H1 (cell line): ENCODE measurements at regions not wholly inside any gene's neighbourhood (a gene's known extent, or its start where the extent isn't known, plus 50 kb on each side); places are given as distances from the start of the nearest gene placed in this dataset.

ENCODE experiments used
- ASH2L ChIP-seq: fragments of 200-600, 300-600 bp; sonication (generic); IDR thresholded peaks from one replicate; pipeline ENCODE4 v1.7.1; 2017; ENCODE audit warnings: low read length
- BRCA1 ChIP-seq: IDR thresholded peaks from 2 replicates; pipeline ENCODE4 v1.6.1; 2012; ENCODE audit warnings: low read depth, low read length, improper control_type of control experiment
- EGR1 ChIP-seq: IDR thresholded peaks from 2 replicates; pipeline ENCODE4 v1.6.1; 2011; ENCODE audit warnings: low read depth, low read length, borderline replicate concordance
- EZH2 ChIP-seq: fragments of 200-600 bp; sonication (generic); IDR thresholded peaks from 2 replicates; pipeline ENCODE4 v1.7.1; 2012; ENCODE audit warnings: low read depth, mild to moderate bottlenecking, moderate library complexity, low read length, inconsistent platforms; ENCODE audit not compliant: severe bottlenecking
- GTF2F1 ChIP-seq: IDR thresholded peaks from 2 replicates; pipeline ENCODE4 v1.6.1; 2012; ENCODE audit warnings: low read depth, low read length, improper control_type of control experiment, borderline replicate concordance
- MAFK ChIP-seq: IDR thresholded peaks from 2 replicates; pipeline ENCODE4 v1.6.1; 2012; ENCODE audit warnings: low read depth, mild to moderate bottlenecking, improper control_type of control experiment, low read length
- SRF ChIP-seq: IDR thresholded peaks from 2 replicates; pipeline ENCODE4 v1.6.1; 2011; ENCODE audit warnings: mild to moderate bottlenecking, low read depth, low read length, moderate library complexity
- SUZ12 ChIP-seq: fragments of 200-600 bp; sonication (generic); IDR thresholded peaks from 2 replicates; pipeline ENCODE4 v1.6.1; 2012; ENCODE audit warnings: mild to moderate bottlenecking, inconsistent platforms, low read length, moderate library complexity, mixed read lengths
- TEAD4 ChIP-seq: IDR thresholded peaks from 2 replicates; pipeline ENCODE4 v1.6.1; 2012; ENCODE audit warnings: low read depth, low read length, inconsistent platforms, mixed read lengths
- YY1 ChIP-seq: IDR thresholded peaks from 2 replicates; pipeline ENCODE4 v1.6.1; 2011; ENCODE audit warnings: low read depth, mild to moderate bottlenecking, low read length
- TF ChIP-seq, protein P1 (sequence below): fragments of 300-600 bp; sonication (generic); IDR thresholded peaks from 2 replicates; pipeline ENCODE4 v1.7.1; 2012; ENCODE audit warnings: low read length, moderate library complexity, mild to moderate bottlenecking, inconsistent platforms; ENCODE audit not compliant: insufficient replicate concordance
- TF ChIP-seq, protein P2 (sequence below): IDR thresholded peaks from 2 replicates; pipeline ENCODE4 v1.6.1; 2012; ENCODE audit warnings: inconsistent platforms

DNA sequence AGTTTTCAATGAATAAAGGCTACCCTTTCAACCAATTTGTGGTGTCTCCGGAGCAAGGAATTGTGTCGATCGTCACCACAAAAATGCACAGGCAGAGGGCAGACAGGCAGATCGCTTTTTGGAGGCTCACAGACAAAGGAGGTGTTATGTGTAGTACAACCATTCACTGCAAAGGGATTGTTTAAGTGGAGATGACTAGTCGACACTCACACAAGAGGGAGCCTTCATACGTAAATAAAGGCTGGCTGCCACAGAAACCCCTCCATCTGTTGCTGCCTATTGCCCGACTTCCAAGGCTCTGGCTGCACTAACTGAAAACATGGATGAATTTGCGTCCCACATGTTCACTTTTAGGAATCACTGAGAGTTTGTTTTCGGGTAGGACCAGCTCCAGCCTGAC is 281.1 kb downstream of the NKX6-1 start (continued):
- TF ChIP-seq, protein P1, sequence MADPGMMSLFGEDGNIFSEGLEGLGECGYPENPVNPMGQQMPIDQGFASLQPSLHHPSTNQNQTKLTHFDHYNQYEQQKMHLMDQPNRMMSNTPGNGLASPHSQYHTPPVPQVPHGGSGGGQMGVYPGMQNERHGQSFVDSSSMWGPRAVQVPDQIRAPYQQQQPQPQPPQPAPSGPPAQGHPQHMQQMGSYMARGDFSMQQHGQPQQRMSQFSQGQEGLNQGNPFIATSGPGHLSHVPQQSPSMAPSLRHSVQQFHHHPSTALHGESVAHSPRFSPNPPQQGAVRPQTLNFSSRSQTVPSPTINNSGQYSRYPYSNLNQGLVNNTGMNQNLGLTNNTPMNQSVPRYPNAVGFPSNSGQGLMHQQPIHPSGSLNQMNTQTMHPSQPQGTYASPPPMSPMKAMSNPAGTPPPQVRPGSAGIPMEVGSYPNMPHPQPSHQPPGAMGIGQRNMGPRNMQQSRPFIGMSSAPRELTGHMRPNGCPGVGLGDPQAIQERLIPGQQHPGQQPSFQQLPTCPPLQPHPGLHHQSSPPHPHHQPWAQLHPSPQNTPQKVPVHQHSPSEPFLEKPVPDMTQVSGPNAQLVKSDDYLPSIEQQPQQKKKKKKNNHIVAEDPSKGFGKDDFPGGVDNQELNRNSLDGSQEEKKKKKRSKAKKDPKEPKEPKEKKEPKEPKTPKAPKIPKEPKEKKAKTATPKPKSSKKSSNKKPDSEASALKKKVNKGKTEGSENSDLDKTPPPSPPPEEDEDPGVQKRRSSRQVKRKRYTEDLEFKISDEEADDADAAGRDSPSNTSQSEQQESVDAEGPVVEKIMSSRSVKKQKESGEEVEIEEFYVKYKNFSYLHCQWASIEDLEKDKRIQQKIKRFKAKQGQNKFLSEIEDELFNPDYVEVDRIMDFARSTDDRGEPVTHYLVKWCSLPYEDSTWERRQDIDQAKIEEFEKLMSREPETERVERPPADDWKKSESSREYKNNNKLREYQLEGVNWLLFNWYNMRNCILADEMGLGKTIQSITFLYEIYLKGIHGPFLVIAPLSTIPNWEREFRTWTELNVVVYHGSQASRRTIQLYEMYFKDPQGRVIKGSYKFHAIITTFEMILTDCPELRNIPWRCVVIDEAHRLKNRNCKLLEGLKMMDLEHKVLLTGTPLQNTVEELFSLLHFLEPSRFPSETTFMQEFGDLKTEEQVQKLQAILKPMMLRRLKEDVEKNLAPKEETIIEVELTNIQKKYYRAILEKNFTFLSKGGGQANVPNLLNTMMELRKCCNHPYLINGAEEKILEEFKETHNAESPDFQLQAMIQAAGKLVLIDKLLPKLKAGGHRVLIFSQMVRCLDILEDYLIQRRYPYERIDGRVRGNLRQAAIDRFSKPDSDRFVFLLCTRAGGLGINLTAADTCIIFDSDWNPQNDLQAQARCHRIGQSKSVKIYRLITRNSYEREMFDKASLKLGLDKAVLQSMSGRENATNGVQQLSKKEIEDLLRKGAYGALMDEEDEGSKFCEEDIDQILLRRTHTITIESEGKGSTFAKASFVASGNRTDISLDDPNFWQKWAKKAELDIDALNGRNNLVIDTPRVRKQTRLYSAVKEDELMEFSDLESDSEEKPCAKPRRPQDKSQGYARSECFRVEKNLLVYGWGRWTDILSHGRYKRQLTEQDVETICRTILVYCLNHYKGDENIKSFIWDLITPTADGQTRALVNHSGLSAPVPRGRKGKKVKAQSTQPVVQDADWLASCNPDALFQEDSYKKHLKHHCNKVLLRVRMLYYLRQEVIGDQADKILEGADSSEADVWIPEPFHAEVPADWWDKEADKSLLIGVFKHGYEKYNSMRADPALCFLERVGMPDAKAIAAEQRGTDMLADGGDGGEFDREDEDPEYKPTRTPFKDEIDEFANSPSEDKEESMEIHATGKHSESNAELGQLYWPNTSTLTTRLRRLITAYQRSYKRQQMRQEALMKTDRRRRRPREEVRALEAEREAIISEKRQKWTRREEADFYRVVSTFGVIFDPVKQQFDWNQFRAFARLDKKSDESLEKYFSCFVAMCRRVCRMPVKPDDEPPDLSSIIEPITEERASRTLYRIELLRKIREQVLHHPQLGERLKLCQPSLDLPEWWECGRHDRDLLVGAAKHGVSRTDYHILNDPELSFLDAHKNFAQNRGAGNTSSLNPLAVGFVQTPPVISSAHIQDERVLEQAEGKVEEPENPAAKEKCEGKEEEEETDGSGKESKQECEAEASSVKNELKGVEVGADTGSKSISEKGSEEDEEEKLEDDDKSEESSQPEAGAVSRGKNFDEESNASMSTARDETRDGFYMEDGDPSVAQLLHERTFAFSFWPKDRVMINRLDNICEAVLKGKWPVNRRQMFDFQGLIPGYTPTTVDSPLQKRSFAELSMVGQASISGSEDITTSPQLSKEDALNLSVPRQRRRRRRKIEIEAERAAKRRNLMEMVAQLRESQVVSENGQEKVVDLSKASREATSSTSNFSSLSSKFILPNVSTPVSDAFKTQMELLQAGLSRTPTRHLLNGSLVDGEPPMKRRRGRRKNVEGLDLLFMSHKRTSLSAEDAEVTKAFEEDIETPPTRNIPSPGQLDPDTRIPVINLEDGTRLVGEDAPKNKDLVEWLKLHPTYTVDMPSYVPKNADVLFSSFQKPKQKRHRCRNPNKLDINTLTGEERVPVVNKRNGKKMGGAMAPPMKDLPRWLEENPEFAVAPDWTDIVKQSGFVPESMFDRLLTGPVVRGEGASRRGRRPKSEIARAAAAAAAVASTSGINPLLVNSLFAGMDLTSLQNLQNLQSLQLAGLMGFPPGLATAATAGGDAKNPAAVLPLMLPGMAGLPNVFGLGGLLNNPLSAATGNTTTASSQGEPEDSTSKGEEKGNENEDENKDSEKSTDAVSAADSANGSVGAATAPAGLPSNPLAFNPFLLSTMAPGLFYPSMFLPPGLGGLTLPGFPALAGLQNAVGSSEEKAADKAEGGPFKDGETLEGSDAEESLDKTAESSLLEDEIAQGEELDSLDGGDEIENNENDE, result no peak
- TF ChIP-seq SRF, result no peak
- no peak for TF ChIP-seq BRCA1
- no peak for TF ChIP-seq EZH2
- no peak for TF ChIP-seq TEAD4
- no peak for TF ChIP-seq MAFK
- TF ChIP-seq SUZ12, result no peak
- TF ChIP-seq YY1, result no peak
- no peak for TF ChIP-seq EGR1
- TF ChIP-seq ASH2L, result no peak
- no peak for TF ChIP-seq GTF2F1
- TF ChIP-seq, protein P2, sequence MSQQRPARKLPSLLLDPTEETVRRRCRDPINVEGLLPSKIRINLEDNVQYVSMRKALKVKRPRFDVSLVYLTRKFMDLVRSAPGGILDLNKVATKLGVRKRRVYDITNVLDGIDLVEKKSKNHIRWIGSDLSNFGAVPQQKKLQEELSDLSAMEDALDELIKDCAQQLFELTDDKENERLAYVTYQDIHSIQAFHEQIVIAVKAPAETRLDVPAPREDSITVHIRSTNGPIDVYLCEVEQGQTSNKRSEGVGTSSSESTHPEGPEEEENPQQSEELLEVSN, result no peak
